ENCODE measurements at regions not wholly inside any gene's neighbourhood (a gene's known extent, or its start where the extent isn't known, plus 50 kb on each side); places are given as distances from the start of the nearest gene placed in this dataset.
"Not testable (repeated sequence)": the region's sequence is repeated elsewhere in the genome, so short reads cannot be mapped to it uniquely, and the experiment has no call there.

- no peak for DNase-seq
These were observed 1108.7 kb downstream of the BRD1 start for GRCh38 chr22:48718818-48719500.

GRCh38 chr22:48717883-48718817 is 1109.5 kb downstream of the BRD1 start:
- DNase-seq: no peak

- DNase-seq: no peak
These were observed 1110.4 kb downstream of the BRD1 start for GRCh38 chr22:48717076-48717810.

GRCh38 chr22:48716154-48716553 is 1111.5 kb downstream of the BRD1 start:
- DNase-seq: not testable (repeated sequence)

GRCh38 chr22:48715511-48715910 is 1112.2 kb downstream of the BRD1 start:
- no peak for DNase-seq

GRCh38 chr22:48714231-48714630 is 1113.4 kb downstream of the BRD1 start:
- no peak for DNase-seq

GRCh38 chr22:48713272-48714205 is 1114.1 kb downstream of the BRD1 start:
- no peak for DNase-seq

GRCh38 chr22:48712558-48713271 is 1115.0 kb downstream of the BRD1 start:
- DNase-seq: no peak

- DNase-seq: no peak
These were observed 1116.0 kb downstream of the BRD1 start for GRCh38 chr22:48711669-48712068.

GRCh38 chr22:48711031-48711431 is 1116.6 kb downstream of the BRD1 start:
- no peak for DNase-seq

- no peak for DNase-seq
These were observed 1117.3 kb downstream of the BRD1 start for GRCh38 chr22:48710410-48710809.

GRCh38 chr22:48709976-48710375 is 1117.7 kb downstream of the BRD1 start:
- no peak for DNase-seq

GRCh38 chr22:48709453-48709852 is 1118.2 kb downstream of the BRD1 start:
- no peak for DNase-seq

- DNase-seq: no peak
These were observed 1119.0 kb downstream of the BRD1 start for GRCh38 chr22:48708558-48709245.

GRCh38 chr22:48707763-48708557 is 1119.7 kb downstream of the BRD1 start:
- DNase-seq: no peak

GRCh38 chr22:48706934-48707762 is 1120.5 kb downstream of the BRD1 start:
- DNase-seq: no peak

- no peak for DNase-seq
These were observed 1121.6 kb downstream of the BRD1 start for GRCh38 chr22:48705917-48706605.

GRCh38 chr22:48705159-48705916 is 1122.3 kb downstream of the BRD1 start:
- no peak for DNase-seq
